GM23338 (cell line): ENCODE measurements at regions not wholly inside any gene's neighbourhood (a gene's known extent, or its start where the extent isn't known, plus 50 kb on each side); places are given as distances from the start of the nearest gene placed in this dataset.

Experiments
- ATAC-seq: fragments of 200-7000 bp; cut with Tn5 transposase; 3 replicates; pipeline ENCODE4 v1.9.1; 2020
- DNase-seq: peaks from one replicate; pipeline ENCODE4 v3.0.0-alpha.2; 2015; ENCODE audit warnings: low spot score
- H2AFZ ChIP-seq: fragments of 200-600 bp; sonication (generic); 2 replicates; pipeline ENCODE4 v1.8.0; 2016; ENCODE audit warnings: antibody characterized with exemption, mild to moderate bottlenecking, moderate library complexity
- H3F3A ChIP-seq: fragments of 200-600 bp; sonication (generic); replicated peaks from 2 replicates; pipeline ENCODE4 v1.8.0; 2017; ENCODE audit warnings: antibody characterized with exemption, mixed run types, low read depth
- H3K27ac ChIP-seq: fragments of 200-600 bp; sonication (generic); 2 replicates; pipeline ENCODE4 v1.6.1; 2016; ENCODE audit warnings: low read depth
- H3K27me3 ChIP-seq: fragments of 200-600 bp; sonication (generic); 2 replicates; pipeline ENCODE4 v1.8.0; 2016; ENCODE audit warnings: mild to moderate bottlenecking, mixed run types, moderate library complexity; ENCODE audit not compliant: insufficient read depth
- H3K36me3 ChIP-seq: fragments of 200-600 bp; sonication (generic); 2 replicates; pipeline ENCODE4 v1.8.0; 2016; ENCODE audit warnings: mild to moderate bottlenecking; ENCODE audit not compliant: insufficient read depth
- H3K4me1 ChIP-seq: fragments of 200-600 bp; sonication (generic); 2 replicates; pipeline ENCODE4 v1.8.0; 2016; ENCODE audit warnings: mild to moderate bottlenecking, moderate library complexity; ENCODE audit not compliant: insufficient read depth
- H3K4me2 ChIP-seq: fragments of 200-600 bp; sonication (generic); 2 replicates; pipeline ENCODE4 v1.7.1; 2017; ENCODE audit warnings: mixed run types
- H3K4me3 ChIP-seq: fragments of 200-600 bp; sonication (generic); 2 replicates; pipeline ENCODE4 v1.6.1; 2016; ENCODE audit warnings: mixed run types
- H3K79me2 ChIP-seq: fragments of 200-600 bp; sonication (generic); replicated peaks from 2 replicates; pipeline ENCODE4 v1.8.0; 2017; ENCODE audit warnings: mild to moderate bottlenecking; ENCODE audit not compliant: insufficient read depth
- H3K9me2 ChIP-seq: fragments of 200-600 bp; sonication (generic); 2 replicates; pipeline ENCODE4 v1.8.0; 2017; ENCODE audit not compliant: insufficient read depth
- H4K20me1 ChIP-seq: fragments of 200-600 bp; sonication (generic); replicated peaks from 2 replicates; pipeline ENCODE4 v1.8.0; 2017; ENCODE audit warnings: mild to moderate bottlenecking; ENCODE audit not compliant: insufficient read depth
- H3K27ac Mint-ChIP-seq: 2 replicates; pipeline ENCODE4 v1.8.0; 2020; ENCODE audit warnings: inconsistent platforms, mild to moderate bottlenecking, moderate library complexity, mixed read lengths
- H3K27me3 Mint-ChIP-seq: 3 replicates; pipeline ENCODE4 v1.8.0; 2022; ENCODE audit warnings: low read depth, mild to moderate bottlenecking, moderate library complexity, mixed read lengths, inconsistent platforms; ENCODE audit not compliant: insufficient read depth, poor library complexity
- H3K36me3 Mint-ChIP-seq: 3 replicates; pipeline ENCODE4 v1.8.0; 2021; ENCODE audit warnings: low read depth, mild to moderate bottlenecking, inconsistent platforms, moderate library complexity, mixed read lengths
- H3K4me1 Mint-ChIP-seq: 3 replicates; pipeline ENCODE4 v1.8.0; 2020; ENCODE audit warnings: mild to moderate bottlenecking, inconsistent platforms, mixed read lengths
- H3K4me3 Mint-ChIP-seq: 3 replicates; pipeline ENCODE4 v1.8.0; 2021; ENCODE audit warnings: moderate library complexity, mild to moderate bottlenecking, inconsistent platforms, mixed read lengths
- H3K9me3 Mint-ChIP-seq: 3 replicates; pipeline ENCODE4 v1.8.0; 2020; ENCODE audit warnings: moderate library complexity, mild to moderate bottlenecking, inconsistent platforms, mixed read lengths
- CREB1 ChIP-seq: fragments of 250-450 bp; sonication (Bioruptor Pico); IDR thresholded peaks from 2 replicates; pipeline ENCODE4 v1.5.0; 2020; ENCODE audit warnings: low read depth, mild to moderate bottlenecking, moderate library complexity
- CTCF ChIP-seq, 2 experiments: fragments of 200-600 bp in 1 of 2; sonication (generic) in 1 of 2; conservative IDR thresholded peaks; 2 replicates each; pipeline versions ENCODE4 v1.5.1 to v1.6.1; 2016 to 2017; ENCODE audit warnings: antibody characterized with exemption in 2 of 2, low read depth in 2 of 2, mild to moderate bottlenecking in 2 of 2, moderate library complexity in 1 of 2
- ETS1 ChIP-seq: IDR thresholded peaks from 2 replicates; pipeline ENCODE4 v1.6.1; 2016; ENCODE audit warnings: antibody characterized with exemption
- EZH2 ChIP-seq: fragments of 200-600 bp; sonication (generic); IDR thresholded peaks from one replicate; pipeline ENCODE4 v1.8.0; 2017; ENCODE audit warnings: antibody characterized with exemption, mild to moderate bottlenecking, low read depth; ENCODE audit not compliant: unreplicated experiment
- EZH2phosphoT487 ChIP-seq: fragments of 200-600 bp; sonication (generic); IDR thresholded peaks from one replicate; pipeline ENCODE4 v1.8.1; 2018; ENCODE audit warnings: antibody characterized with exemption; ENCODE audit not compliant: unreplicated experiment
- JUNB ChIP-seq: IDR thresholded peaks from one replicate; pipeline ENCODE4 v1.6.1; 2016; ENCODE audit warnings: antibody characterized with exemption; ENCODE audit not compliant: unreplicated experiment
- NANOG ChIP-seq: IDR thresholded peaks from 2 replicates; pipeline ENCODE4 v1.6.1; 2016; ENCODE audit warnings: antibody characterized with exemption, borderline replicate concordance
- POLR2AphosphoS5 ChIP-seq: IDR thresholded peaks from 2 replicates; pipeline ENCODE4 v1.6.1; 2016; ENCODE audit warnings: antibody characterized with exemption, low read depth
- REST ChIP-seq: IDR thresholded peaks from one replicate; pipeline ENCODE4 v1.6.1; 2018; ENCODE audit warnings: antibody characterized with exemption; ENCODE audit not compliant: unreplicated experiment
- STAT1 ChIP-seq: IDR thresholded peaks from one replicate; pipeline ENCODE4 v1.6.1; 2016; ENCODE audit warnings: antibody characterized with exemption; ENCODE audit not compliant: unreplicated experiment
- ZNF114 ChIP-seq: fragments of 250-450 bp; sonication (Bioruptor Pico); IDR thresholded peaks from 2 replicates; pipeline ENCODE4 v1.5.0; 2020; ENCODE audit warnings: mild to moderate bottlenecking, moderate library complexity
- ZNF331 ChIP-seq: fragments of 250-450 bp; sonication (Bioruptor Pico); IDR thresholded peaks from 2 replicates; pipeline ENCODE4 v1.5.0; 2020; ENCODE audit warnings: low read depth, mild to moderate bottlenecking, moderate library complexity
- ZNF462 ChIP-seq: fragments of 250-450 bp; sonication (Bioruptor Pico); IDR thresholded peaks from 2 replicates; pipeline ENCODE4 v1.5.0; 2020; ENCODE audit warnings: mild to moderate bottlenecking, moderate library complexity

GRCh38 chr9:110103257-110103656, 104.7 kb downstream of the C9orf152 start:
- no peaks in the 10 kb centered on the region for H3F3A ChIP-seq
- H3K9me3 Mint-ChIP-seq, result no peaks in the 10 kb centered on the region
- no peaks in the 10 kb centered on the region for H3K36me3 Mint-ChIP-seq
- peaks cover 4% of the 10 kb centered on the region for H3K27me3 Mint-ChIP-seq
- H3K4me1 ChIP-seq, result peaks cover 47% of the 10 kb centered on the region
- DNase-seq, result no peak
- peak; percentile 16; the same call in 1 of the 3 replicates for ATAC-seq
- H3K27ac Mint-ChIP-seq, result no peak overlapping the region; the same call in 1 of the 2 replicates
- TF ChIP-seq REST (no peak), EZH2 (no peak), CREB1 (no peak), ZNF331 (CRISPR knock-in tag) (no peak), POLR2AphosphoS5 (no peak), ZNF114 (CRISPR knock-in tag) (no peak), EZH2phosphoT487 (no peak), JUNB (no peak), ZNF462 (no peak), ETS1 (no peak), CTCF (conservative IDR thresholded peaks at IDR 0.05; ENCODE audit: low read depth in 2 of 2) (no peak), STAT1 (no peak), NANOG (no peak)
- no peak overlapping the region for H3K4me2 ChIP-seq
- H3K4me3 Mint-ChIP-seq, result no peak overlapping the region
- H3K27ac ChIP-seq, result peak overlapping the region; percentile 15; the same call in 1 of the 2 replicates
- peaks cover 81% of the 10 kb centered on the region for H3K4me1 Mint-ChIP-seq
- peaks cover 55% of the 10 kb centered on the region for H3K79me2 ChIP-seq
- H3K4me3 ChIP-seq, result no peak overlapping the region
- no peaks in the 10 kb centered on the region for H4K20me1 ChIP-seq
- H2AFZ ChIP-seq, result no peak overlapping the region
- no peaks in the 10 kb centered on the region for H3K36me3 ChIP-seq
- no peaks in the 10 kb centered on the region for H3K9me2 ChIP-seq
- no peaks in the 10 kb centered on the region for H3K27me3 ChIP-seq
